Activated CD4-positive, alpha-beta T cell treated with anti-CD3 and anti-CD28 coated beads, Interleukin-2, amount 50 U/mL, for 48 hours (primary cell): ENCODE measurements at regions not wholly inside any gene's neighbourhood (a gene's known extent, or its start where the extent isn't known, plus 50 kb on each side); places are given as distances from the start of the nearest gene placed in this dataset.
"Not testable (repeated sequence)": the region's sequence is repeated elsewhere in the genome, so short reads cannot be mapped to it uniquely, and the experiment has no call there.

Experiments used
- DNase-seq, 2 experiments: peaks; one replicate each; pipeline ENCODE4 v3.0.0-alpha.2; 2020

DNA sequence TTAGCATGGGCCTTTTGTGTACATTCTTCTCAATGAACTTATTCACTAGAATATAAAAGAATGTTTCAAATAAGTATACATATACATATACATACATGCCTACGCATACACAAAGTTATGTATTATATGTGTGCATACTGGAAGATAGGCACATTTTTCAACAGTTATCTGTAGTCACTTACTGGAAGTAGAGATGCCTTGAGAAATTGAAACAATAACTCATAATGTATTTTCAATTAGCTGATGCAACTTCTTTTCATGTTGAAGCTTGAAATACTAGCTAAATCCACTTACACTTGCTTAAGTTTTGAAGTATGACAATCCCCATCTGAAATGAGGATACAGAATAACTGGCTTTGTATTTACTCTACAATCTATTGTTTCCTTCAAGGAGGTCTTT, 469.0 kb upstream of the PTGER4 start:
- no peak for DNase-seq

DNA sequence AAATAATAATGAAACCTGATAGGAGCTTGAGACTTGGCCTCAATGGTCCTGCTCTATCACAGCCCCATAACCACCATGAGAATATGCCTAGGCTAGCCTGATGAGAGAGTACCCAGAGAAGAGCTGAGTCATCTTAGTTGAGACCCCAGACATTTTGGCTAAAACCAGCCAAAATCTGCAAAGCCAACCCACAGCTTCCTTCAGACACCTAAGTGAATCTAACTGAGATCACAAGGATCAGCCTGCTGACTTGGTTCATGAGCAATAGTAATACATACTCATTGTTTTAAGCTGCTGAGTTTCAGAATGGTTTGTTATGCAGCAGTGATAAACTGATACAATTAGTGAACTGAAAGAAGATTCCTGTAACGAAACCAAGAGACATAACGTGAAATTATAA, 473.7 kb upstream of the PTGER4 start:
- no peak for DNase-seq

DNA sequence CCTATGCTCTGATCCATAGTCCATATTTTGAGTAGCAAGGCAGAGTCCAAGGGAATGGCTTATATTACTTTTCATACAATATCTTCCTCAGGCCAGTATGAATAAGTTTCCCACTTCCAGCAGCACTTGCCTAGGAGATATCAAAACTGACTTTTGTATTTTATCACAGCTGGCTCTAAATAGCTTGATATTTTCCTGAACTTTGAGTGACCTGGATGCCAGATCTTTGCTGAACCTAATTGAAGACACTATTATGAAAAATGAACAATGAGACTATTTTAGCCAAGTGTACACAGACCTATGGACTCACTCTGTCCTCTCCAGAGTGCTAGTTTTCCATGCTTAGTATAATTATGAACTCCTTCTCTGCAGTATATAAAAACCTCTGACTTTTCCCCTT, 475.6 kb upstream of the PTGER4 start:
- no peak for DNase-seq

DNA sequence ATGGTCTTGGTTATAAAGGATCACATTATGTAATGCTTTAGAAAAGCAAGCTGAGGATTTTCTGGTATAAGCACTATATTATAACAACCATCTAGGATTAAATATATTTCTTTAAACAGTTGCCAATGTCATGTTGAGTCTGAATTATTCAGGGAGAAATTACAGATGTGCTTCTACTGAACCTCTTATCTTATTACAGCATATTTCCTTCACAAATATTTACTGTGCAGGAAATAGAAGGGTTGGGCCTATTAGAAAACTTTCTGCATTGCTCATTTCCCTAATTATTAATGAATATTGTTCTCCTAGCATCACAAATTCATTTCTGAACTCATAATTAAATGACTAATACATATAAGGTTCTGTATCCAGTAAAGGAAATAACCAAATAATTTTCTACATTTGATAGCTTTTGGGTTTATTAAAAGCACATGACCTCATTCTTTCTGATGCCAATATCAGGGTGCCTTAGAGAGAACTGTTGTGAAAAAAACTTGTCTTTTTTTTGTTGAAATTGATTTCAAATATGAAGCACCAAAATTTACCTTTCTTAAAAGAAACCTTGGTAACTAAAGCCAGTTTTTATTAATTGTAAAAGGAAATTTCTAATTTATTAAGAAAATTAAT, 476.8 kb upstream of the PTGER4 start:
- no peak for DNase-seq

DNA sequence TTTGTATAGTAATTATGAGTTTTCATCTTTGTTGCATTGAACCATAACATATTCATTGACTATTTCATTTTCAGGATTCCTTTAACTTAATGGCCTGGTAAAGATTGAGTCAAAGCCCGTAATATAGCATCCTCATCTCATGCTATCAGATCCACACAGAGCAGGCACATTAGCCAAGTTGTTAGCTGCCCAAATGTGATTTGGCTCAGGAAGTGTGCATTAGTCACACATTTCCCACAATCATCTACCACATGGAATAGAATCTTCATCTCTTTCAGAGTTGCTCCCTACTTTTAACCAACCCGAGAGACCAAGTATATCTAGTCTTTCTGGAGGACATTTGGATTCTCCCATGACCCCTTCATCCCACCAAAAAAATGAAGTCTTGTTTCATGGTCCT, 481.0 kb upstream of the PTGER4 start:
- DNase-seq: no peak

DNA sequence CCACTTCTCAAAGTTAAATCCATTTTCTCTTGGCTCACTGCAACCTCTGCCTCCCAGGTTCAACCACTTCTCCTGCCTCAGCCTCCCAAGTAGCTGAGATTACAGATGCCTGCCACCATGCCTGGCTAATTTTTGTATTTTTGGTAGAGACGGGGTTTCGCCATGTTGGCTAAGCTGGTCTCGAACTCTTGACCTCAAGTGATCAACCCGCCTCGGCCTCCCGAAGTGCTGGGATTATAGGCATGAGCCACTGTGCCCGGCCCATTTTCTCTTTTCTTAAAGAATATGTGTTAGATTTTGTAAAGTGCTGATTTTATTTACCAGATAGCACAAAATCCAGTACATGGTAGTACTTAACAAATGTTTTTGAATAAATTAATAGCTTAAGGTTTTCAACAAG, 484.1 kb upstream of the PTGER4 start:
- not testable (repeated sequence) for DNase-seq

DNA sequence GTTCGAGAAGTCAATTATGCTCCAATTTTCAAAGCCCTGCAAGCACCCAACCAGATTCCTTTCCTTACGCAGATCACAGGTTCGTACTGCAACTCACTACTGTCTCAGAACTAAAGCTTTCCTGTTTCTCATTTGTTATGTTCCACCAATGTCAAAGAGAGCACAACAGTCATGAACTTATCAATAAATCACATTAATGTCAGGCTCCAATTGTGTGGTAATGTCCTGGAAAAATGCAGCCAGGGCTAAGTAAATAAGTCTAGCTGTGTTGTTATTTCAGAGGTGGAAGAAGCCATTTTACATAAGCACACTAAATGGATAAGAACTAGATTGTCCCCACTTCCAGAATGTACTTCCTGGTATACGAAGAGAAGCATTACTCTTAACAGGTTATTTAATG, 488.6 kb upstream of the PTGER4 start:
- DNase-seq: no peak

DNA sequence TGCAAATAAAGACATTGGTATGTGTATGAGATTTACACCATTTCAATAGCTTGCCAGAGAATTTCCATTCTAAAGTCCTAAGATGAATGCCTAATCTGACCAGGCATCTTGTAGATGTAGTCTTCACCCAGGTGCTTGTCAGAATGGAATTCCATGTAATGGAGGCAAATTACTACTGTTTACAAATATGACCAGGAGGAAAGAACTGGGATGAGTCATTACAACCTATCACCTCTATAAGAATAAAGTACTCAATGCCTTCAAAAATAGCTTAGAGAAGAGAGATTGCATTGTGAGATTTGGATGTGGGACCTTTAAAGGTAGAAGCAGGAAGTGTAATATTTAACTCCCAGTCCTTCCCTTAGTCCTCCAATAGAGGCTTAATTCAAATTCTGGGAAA, 507.0 kb upstream of the PTGER4 start:
- DNase-seq: no peak

DNA sequence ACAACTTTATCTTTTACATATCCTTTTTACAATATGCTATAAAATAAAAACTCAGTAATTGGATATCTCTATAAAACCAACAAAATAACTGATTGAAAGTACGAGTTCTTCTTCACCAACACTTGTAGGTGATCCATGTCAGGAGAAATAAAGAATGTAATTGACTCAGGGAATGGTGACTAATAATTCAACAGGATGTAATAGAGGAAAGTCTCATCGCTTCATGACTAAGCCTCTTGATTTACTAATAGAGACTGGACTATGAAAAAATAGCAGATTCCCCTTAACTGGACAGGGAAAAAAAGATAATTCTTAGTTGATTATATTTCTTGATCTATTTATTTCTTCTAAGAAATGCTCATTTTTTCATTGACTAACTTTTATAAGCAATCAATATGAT, 507.7 kb upstream of the PTGER4 start:
- no peak for DNase-seq

DNA sequence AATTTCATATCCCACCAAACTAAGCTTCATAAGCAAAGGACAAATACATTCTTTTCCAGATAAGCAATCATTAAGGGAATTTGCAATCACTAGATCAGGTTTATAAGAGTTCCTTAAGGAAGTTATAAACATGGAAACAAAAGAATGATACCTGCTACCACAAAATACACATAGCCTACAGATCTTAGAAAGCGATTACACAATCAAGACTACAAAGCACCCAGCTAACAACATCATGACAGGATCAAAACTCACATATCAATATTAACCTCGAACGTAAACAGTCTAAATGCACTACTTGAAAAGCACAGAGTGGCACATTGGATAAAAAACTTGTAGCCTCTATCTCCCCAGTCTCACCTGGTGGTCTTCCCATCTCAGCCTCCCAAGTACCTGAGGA, 512.4 kb upstream of the PTGER4 start:
- DNase-seq: no peak

DNA sequence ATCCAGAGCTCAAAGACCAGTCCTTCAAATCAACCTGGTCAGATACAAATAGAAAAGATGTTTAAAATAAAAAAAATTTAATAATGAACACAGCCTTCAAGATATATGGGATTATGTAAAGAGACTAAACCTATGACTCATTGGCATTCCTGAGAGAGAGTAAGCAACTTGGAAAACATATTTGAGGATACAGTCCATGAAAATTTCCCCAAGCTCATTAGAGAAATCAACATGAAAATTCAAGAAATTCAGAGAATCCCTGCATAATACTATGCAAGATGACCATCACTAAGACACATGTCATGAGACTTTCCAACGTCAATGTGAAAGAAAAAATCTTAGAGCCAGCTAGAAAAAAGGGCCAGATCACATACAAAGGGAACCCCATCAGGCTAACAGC, 512.9 kb upstream of the PTGER4 start:
- no peak for DNase-seq

DNA sequence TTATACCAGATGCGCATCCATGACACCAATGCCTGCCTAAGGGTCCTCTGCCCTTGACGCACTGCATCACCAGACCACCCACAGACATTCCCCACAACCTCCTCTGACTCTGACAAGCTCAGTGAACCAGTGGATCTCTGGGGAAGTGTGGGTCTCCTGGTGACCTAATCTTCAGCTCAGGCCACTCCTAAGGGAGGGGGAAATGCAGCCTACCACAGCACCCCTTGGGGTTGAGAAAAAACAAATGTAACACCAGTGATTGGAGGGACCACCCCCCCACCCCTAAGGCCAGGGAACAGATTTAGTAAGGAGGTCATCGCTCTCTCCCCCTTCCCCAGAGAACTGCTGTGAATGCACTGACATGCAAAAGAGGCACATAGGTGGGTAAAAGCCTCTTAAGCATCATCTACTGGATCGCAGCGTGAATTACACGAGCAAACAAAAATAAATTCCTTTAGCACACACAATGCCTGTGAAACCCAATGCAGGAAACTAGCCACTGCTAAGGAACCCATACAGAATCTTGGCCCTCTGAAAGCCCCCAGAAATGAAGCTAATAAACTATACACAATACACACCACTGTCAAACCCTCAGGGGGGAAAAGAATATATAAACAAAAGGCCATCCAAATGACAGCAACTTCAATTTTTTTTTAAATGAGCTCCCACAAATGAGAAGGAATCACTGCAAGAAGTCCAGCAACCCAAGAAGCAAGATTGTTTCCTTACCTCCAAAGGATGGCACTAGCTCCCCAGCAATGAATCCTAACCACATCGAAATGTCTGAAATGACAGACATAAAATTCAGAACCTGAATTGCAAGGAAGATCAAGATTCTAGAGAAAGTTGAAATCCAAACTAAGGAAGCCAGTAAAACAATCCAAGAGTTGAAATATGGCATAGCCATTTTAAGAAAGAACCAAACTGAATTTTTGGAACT, 513.7 kb upstream of the PTGER4 start:
- DNase-seq: no peak

DNA sequence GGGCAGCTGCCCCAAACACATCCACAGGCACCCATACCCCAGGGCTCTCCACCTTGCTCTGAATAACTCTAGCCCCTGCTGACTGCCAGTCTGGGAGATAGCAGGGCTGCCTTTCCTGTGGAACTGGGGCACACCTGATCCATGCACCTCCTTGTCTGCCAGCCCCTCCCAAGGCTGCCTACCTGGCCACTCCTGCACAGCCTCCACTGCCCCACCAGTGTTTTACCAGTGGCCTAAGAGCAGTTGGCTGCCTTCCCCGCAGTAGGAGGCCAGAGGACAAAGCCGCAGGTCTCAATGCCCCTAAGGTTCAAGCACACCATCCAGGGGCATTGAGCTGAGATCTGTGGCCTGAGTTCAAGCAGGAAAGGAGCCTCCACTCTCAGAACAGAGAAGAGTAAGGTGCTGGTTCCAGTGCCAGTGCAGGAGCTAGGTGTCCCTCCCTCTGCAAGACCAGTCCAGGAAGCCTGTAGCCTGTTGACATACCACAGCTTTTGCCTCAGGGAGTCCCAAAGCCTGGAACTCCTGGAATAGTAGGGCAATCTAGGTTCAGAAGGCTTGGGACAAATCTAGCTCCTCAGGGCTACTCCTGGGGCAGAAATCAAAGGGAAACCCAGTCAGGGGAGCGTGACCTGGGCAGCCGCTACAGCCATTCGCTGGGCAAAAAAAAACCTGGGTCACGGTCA, 514.5 kb upstream of the PTGER4 start:
- no peak for DNase-seq

DNA sequence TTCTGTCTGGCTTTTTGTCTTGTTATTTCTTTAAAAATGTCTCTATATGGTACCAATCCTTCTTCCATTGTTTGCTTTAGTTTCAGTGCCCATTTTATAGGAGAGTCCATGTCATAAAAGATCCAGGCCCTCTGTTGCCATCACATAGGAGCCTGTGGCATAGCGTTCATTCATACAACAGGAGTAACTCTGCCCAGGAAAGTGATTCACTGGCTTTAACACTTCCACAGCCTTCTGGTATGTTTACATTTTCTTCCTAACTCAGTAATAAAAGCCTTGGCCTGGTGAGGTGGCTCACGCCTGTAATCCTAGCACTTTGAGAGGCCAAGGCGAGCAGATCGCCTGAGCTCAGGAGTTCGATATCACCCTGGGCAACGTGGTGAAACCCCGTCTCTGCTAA, 519.3 kb upstream of the PTGER4 start:
- no peak for DNase-seq

DNA sequence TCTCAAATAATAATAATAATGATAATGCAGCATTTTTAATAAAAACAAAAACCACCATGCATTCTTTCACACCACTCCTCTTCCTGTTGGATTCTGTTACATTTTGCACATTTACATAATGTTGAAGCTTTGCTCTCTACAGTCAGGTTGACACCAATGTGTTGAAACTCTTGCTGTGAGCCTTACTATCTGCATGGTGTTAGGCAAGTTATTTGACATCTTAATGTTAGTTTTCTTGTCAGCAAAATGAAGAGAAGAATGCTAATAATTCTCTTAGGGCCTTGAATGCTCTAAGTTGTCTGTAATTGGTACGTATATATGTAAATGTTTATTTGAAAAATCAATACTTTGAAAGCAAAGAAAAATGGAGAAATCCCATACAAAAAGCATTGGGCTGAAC, 525.5 kb upstream of the PTGER4 start:
- no peak for DNase-seq

DNA sequence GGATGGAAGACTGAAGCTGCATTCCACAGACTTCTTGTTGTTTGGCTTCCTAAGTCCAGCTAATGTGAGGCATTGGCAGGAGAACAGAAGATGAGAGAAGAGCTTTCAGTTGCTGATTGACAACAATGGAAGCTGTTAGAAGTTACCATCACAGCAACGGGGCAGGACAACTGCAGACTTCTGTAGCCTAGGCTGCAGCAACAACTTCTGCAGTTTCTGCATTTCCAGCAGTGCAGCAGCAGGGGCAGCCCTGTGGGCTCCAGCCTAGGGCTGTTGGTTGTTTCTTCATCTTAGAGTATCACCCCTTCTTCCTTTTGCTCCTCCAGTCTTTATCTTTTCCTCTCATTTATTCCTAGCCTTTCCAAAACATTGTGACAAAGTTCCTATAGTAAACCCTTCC, 528.8 kb upstream of the PTGER4 start:
- no peak for DNase-seq

DNA sequence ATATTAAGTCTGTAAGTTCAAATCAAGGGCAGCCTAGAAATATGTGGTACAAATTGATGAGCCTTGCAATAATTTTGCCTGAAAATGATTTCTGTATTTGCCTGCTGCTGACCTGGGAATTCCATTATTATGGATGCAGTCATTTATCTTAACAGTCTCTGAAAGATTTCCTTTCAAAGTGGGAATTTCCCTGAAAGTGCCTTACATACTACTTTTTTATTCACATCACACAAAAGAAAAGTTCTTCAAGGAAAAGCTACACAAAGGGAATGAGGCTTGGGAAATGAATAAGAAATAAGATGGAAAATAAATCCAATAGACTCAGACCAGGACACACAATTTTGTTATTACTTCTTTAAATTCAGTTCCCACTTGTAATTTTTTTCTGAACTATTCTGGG, 537.8 kb upstream of the PTGER4 start:
- no peak for DNase-seq

DNA sequence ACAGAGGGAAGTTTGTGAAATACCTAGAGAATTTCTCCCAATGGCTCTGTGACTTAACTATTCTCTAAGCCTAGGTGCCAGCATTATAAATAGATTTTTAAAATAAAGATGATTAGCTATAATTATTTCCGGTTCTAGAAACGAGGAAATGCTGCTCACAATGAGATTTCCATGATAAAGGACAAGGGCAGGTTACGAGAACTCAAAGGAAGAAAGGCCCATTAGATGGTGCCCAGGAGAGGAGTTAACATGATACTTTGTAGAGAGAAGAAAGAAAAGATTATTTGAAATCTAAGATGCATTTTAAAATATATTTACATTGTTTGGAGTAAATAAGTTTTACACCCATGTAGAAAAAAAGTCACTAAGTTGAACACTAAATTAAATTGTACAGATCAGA, 538.3 kb upstream of the PTGER4 start:
- no peak for DNase-seq

DNA sequence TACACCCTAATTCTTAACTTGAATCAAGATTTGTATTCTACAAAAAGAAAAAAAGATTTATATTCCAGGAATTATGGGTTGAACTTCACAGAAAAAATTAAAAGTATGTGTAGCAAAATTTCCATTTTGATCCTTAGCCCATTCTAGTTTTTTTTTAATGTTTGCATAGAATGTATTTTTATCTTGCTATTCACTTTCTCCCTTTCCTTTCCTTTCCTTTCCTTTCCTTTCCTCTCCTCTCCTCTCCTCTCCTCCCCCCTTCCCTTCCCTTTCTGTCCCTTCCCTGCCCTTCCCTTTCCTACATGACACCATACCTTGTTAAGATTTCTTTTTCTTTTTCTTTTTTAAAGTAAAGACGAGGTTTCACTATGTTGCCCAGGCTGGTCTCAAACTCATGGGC, 542.5 kb upstream of the PTGER4 start:
- DNase-seq: no peak

DNA sequence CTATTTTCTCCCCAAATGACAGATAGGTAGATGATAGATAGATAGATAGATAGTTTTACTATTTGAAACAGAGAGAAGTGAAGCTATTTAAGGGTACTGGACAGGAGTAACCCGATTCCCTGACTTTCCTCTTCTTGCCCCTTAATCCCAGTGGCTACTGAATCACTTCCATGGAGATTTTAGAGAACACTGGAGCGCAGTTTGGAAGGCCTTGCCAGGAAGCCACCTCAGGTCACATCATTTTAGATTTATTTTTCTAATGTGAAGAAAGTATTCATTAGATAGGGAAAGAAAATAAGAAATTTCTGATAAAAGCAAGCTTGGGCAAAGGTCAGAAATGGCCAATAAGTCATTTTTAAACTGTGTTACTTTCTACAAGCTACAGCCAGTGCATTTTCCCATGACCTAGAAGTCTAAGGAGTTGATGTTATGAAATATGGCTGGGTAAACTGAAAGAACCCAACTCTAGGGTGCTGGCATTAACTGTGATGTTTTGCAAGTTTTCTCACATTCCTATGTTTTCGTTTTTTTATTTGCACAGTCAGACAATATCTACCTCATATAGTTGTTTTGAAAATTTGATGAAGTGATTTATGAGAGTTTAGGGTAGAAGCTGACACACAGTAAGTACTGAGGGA, 544.7 kb upstream of the PTGER4 start:
- no peak for DNase-seq

DNA sequence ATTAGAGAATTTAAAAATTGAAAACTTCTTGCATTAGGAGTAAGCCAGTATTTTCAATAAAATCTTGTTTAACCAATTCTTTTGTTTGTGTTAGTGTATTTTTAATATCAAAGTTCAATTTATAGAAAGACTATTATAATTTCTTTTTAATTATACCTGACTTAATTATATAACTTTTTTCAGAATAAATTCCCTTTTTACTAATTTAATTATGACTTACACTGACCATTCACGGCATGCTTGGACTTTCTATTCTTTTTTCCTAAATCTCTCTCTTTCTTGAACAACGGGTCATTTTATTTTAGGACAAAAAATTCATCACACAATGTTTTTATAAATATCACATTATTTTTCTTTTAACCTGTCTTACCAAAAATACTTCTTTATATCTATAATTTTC, 555.3 kb upstream of the PTGER4 start:
- DNase-seq: no peak

DNA sequence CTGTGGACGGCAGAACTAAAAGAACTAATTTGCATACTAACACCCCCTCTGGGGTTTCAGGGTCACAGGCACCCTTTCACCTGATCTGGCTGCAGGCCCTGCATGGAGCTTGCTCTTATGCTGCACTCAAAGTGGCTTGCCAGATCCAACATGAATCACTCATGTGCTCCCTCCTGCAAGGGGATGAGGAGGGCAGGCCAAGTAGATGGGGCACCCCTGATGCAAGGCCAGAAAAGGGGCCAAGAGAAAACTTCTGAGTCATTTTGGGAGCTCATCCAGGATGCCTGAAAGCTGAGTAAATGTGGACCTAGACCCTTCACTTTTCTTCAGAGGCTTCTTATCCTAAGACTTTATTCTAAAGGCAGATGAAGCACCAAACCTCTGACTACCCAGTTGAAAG, 558.5 kb upstream of the PTGER4 start:
- no peak for DNase-seq

DNA sequence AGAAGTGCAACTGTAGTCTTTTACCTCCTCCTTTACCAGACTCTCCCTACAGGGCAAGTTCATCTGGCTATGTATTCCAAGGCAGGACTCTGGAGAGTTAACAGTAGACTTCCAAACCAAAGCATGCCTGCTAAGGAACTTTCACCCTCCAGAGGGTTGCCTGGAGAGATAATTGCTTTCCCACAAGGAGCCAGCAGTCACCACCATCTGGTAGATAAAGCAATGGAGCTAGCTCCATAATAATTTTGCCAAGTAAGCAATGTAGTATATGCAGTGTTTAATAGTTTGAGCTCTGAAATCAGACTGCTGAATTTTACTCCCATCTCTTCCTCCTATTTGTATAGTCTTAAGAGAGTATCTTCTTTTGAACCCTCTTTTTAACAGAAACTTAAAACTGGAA, 566.8 kb upstream of the PTGER4 start:
- DNase-seq: no peak

DNA sequence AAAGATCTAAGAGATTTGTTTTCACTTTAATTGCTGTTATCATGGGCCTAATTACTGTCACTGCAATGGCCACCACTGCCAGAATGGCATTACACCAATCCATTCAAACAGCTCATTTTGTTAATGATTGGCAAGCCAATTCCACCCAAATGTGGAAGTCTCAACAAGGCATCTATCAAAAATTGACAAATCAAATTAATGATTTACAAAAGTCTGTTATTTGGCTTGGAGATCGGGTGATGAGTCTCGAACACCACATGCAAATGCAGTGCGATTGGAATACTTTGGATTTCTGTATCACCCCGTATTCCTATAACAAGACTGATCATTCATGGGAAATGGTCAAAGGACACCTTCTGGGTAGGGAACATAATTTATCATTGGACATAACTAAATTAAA, 568.7 kb upstream of the PTGER4 start:
- DNase-seq: not testable (repeated sequence)
